Sciatic nerve (tissue), 2 donors: ENCODE measurements at regions not wholly inside any gene's neighbourhood (a gene's known extent, or its start where the extent isn't known, plus 50 kb on each side); places are given as distances from the start of the nearest gene placed in this dataset.
"Not testable (repeated sequence)": the region's sequence is repeated elsewhere in the genome, so short reads cannot be mapped to it uniquely, and the experiment has no call there.

ENCODE experiments used
- ATAC-seq: fragments of 200-7000 bp; cut with Tn5 transposase; one replicate; pipeline ENCODE4 v1.9.1; 2020; ENCODE audit warnings: mild to moderate bottlenecking, moderate library complexity
- DNase-seq: peaks from one replicate; pipeline ENCODE4 v3.0.0-alpha.2; 2020; ENCODE audit warnings: low spot score
- intact Hi-C: fragments of 100-400 bp; cut with DNase I; formaldehyde crosslinking; loops from one replicate; pipeline ENCODE4 v1.14.2; 2022
- donor health status: DM: no; HTN: no; CAD: no.
- donor health status: DM: no; HTN: no; CAD: no.

DNA sequence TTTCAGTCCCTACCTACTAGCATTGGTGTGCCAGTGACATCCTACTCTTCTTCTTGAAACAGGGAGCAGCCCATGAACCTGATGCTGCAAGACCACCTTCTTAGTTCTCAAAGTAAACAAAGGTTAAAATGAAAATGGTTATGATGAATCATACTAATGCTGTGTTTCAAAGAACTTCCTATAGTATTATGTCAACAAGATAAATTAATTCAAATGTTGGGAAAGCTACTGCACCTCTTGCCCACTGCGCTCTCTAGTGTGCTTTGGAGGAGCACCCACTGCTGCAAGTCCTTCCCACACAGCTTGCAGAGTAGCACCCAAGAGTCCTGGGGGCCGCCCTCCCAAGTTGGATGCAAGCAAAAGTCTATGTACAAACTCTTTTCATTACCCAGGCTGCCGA, 81.1 kb downstream of the CD200R1L start:
- intact Hi-C loops: no loop called here
- DNase-seq: no peak
- no peak for ATAC-seq

DNA sequence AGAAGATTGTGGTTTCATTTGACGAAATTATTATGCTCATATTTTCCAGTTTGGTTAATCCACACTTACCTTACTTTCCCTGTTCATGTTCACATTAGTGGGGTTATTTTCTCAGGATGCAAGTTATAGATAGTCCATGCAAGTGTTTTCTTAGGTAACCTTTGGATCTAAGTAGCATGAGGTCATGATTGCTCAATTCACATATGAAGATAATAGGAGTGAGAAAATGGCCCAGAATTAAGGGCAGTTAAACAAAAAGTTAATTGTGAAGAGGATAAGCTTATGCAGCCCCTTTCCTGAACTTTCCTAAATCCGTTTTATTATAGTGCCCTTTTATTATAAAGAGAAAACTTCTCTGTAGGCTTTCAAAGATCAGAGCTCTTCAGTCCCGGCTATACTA, 83.4 kb downstream of the CD200R1L start:
- ATAC-seq: no peak
- no peak for DNase-seq
- intact Hi-C loops: no loop called here

DNA sequence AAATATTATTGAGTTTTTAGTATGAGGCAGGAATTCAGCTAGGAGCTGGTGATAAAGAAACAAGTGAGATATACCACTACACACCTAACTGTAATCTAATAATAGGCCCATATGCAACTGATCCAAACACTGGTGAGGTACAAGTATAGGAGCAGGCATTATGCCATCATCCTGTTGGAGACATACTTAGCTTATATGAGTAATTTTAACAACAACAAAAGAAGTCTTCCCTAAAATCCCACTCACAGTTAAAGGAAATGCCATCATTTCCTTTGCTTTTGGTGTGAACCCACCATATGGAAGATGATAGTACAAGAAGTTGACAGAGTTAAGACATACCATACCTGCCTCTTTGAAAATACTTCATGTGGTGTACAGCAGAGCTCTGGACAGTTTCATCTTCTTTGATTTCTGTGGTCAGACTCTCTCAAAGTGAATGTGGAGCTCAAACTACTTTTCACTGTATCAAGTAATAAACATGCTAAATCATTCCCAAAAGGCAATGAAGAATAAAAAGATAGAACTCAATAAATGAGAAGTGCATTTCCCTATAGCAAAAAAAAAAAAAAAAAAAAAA, 85.5 kb downstream of the CD200R1L start:
- intact Hi-C loops: no loop called here
- ATAC-seq (no peak), DNase-seq (no peak)

GRCh38 chr3:112759681-112760080, 87.0 kb downstream of the CD200R1L start:
- no peak for ATAC-seq
- DNase-seq: no peak
- intact Hi-C loops: no loop called here

DNA sequence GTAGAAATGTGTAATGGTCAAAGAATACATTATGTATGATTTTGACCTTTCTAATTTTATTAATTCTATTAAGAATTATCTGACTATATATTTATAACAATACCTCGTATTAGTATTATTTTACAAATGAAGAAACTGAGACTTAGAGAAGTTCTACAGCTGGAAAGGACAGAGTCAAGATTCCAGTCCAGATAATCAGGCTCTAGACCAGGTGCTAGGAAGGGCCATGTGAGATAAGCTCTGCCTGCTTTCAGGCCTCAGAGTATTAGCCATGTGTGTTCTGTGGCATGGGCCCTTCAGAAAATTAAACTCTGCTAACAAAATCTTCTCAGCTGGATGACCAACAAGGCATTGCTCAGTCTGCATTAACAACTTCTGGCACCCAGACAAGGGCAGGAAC, 87.5 kb downstream of the CD200R1L start:
- intact Hi-C loops: no loop called here

GRCh38 chr3:112757197-112757596, 89.5 kb downstream of the CD200R1L start:
- no peak for ATAC-seq
- no peak for DNase-seq
- intact Hi-C loops: no loop called here

More for the DNA sequence above, 87.5 kb downstream of the CD200R1L start:
- no peak for DNase-seq
- ATAC-seq: no peak

GRCh38 chr3:112755845-112756613, 90.6 kb downstream of the CD200R1L start:
- DNase-seq: no peak
- no peak for ATAC-seq
- intact Hi-C loops: no loop called here

DNA sequence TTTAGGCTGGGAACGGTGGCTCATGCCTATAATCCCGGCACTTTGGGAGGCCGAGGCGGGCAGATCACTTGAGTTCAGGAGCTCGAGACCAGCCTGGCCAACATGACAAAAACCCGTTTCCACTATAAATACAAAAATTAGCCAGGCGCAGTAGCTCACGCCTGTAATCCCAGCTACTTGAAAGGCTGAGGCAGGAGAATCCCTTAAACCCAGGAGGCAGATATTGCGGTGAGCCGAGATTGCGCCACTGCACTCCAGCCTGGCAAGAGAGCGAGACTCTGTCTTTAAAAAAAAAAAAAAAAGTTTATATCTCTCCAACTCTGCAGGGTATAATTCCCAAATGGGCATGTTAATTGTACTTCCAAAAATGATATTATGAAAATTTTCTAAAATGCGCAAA, 91.6 kb downstream of the CD200R1L start:
- intact Hi-C loops, DNase-seq, ATAC-seq: not testable (repeated sequence)

- DNase-seq (no peak), ATAC-seq (no peak)
- intact Hi-C loops: no loop called here
Observed at GRCh38 chr3:112751564-112752512, 94.8 kb downstream of the CD200R1L start.

DNA sequence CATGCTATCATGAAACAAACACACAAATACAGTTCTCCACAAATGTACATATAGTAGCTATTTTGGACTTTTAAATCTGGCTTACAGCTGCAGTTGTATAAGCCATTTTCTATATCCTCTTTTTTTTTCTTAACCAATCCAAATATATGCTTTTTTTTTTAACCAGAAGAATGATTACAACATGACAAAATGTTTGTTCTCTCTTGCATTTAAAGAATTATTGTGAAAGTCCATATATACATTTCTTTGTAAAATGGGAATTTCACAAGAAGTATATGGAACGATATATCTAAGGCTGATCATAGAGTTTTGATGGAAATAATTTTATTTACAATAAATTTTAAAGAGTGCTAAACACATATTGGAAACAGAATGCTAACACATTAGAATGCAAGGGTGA, 95.6 kb downstream of the CD200R1L start:
- ATAC-seq: no peak
- intact Hi-C loops: no loop called here
- DNase-seq: no peak

GRCh38 chr3:112747624-112748023, 99.0 kb downstream of the CD200R1L start:
- DNase-seq (no peak), ATAC-seq (no peak)
- intact Hi-C loops: no loop called here

GRCh38 chr3:112746675-112747280, 99.9 kb downstream of the CD200R1L start:
- intact Hi-C loops: no loop called here
- ATAC-seq: no peak
- no peak for DNase-seq

DNA sequence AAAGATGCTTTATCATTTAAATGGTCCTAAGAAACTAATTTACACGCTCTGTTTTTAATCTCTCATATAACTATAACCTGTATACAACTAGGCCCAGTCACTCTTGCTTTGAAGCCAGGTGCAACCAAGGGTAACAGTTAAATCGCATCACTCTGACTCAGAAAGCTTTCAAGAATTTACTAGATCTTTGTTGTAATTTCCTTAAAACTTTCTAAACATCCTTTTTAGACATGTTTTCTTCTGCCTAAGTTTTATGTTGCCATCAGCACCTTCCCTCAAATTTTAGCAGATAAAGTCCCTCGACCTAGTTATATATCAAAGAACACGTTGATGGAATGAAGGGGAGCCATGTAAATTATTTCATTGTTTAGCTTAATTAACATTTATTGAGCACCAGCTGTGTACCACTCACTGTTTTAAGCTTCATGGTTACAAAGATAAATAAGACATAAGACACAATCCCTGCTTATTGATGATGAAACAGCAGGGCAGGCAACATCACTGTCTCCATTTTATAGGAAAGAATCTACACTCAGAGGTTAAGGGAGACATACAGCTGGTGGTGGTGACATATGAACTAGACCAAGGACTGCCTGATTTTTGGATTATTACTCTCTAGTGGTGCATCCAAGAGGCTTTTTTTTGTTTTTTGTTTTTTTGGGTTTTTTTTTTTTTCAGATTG, 101.0 kb downstream of the CD200R1L start:
- intact Hi-C loops: no loop called here
- no peak for DNase-seq
- no peak for ATAC-seq

- DNase-seq (no peak), ATAC-seq (no peak)
- intact Hi-C loops: no loop called here
Observed at GRCh38 chr3:112744825-112745566, 101.7 kb downstream of the CD200R1L start.

DNA sequence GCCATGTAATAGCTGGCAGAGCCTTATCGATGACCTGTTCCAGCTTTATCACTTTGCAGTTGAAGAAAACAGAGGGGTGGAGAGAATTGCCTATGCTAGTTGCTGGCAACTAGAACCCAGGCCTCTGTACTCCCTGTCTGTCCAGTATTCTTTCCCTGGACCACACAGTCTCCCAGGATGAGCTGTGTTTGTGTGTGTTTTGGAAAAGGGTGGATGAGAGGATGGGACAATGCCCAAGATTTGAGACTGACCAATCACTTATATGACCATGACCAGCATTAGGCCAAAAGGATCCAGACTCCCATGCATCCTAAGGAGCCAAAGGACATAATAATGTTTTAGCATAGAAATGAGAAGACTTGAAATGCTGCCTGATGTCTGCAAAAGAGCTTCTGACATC, 102.6 kb downstream of the CD200R1L start:
- ATAC-seq (no peak), DNase-seq (no peak)
- intact Hi-C loops: no loop called here

- intact Hi-C loops: no loop called here
Observed at GRCh38 chr3:112742934-112743333, 102.0 kb upstream of the CCDC80 start.

GRCh38 chr3:112741983-112742382, 101.0 kb upstream of the CCDC80 start:
- intact Hi-C loops: no loop called here
- no peak for ATAC-seq
- DNase-seq: no peak

More at GRCh38 chr3:112742934-112743333, 102.0 kb upstream of the CCDC80 start:
- DNase-seq (no peak), ATAC-seq (no peak)

DNA sequence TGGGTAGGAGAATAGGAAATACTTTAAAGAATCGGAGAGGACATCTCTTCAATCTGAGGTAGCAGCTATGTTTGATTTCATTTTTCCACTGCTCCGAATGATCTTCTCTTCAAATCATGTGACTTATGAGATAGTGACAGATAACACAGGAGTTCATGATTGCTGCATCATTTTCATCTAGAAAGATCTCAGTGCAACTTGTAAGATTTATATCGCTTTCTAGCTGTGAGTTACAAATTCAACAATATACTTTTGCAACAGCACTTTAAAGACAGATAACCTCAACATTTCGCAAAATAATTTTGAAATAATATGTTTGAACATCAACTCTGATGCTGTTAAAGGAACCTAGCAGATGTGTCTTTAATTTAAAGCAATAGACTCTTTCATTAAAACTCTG, 99.9 kb upstream of the CCDC80 start:
- no peak for ATAC-seq
- intact Hi-C loops: no loop called here
- no peak for DNase-seq
